IMR-90 (cell line): ENCODE measurements at regions not wholly inside any gene's neighbourhood (a gene's known extent, or its start where the extent isn't known, plus 50 kb on each side); places are given as distances from the start of the nearest gene placed in this dataset.

Source experiments
- ATAC-seq: fragments of 200-7000 bp; cut with Tn5 transposase; 2 replicates; pipeline ENCODE4 v1.9.1; 2020; ENCODE audit warnings: low read depth, mild to moderate bottlenecking, moderate library complexity
- BruUV-seq: library from RNA; stranded (reverse); fragments of 400-500 nt; replicated peaks from 2 replicates; lab custom pipeline; 2021; lab: Mats Ljungman, UMichigan
- CTCF ChIA-PET: fragments of 300-600 bp; formaldehyde crosslinking; extraction: SDS; loops from one replicate; lab custom pipeline; 2021; ENCODE audit warnings: antibody characterized with exemption; lab: Yijun Ruan, JAX
- POLR2A ChIA-PET: fragments of 300-600 bp; sonication (Branson Sonifier 250); formaldehyde crosslinking; loops from one replicate; lab custom pipeline; 2022; ENCODE audit warnings: antibody characterized with exemption; ENCODE audit not compliant: unreplicated experiment; lab: Charles Lee
- DNase-seq: peaks from one replicate; pipeline ENCODE4 v3.0.0; 2013
- H2AFZ ChIP-seq: replicated peaks from 2 replicates; pipeline ENCODE3; 2013; ENCODE audit warnings: low read length, mild to moderate bottlenecking; ENCODE audit not compliant: poor library complexity
- H2AK5ac ChIP-seq: 2 replicates; pipeline ENCODE4 v1.6.1; 2013; ENCODE audit warnings: low read depth, low read length, inconsistent platforms
- H2AK9ac ChIP-seq: replicated peaks from 2 replicates; pipeline ENCODE3; 2013; ENCODE audit warnings: mild to moderate bottlenecking, low read depth, low read length, moderate library complexity; ENCODE audit not compliant: poor library complexity
- H2BK120ac ChIP-seq: 2 replicates; pipeline ENCODE4 v1.6.1; 2013; ENCODE audit warnings: low read depth, low read length, inconsistent platforms
- H2BK15ac ChIP-seq: 3 replicates; pipeline ENCODE4 v1.6.1; 2013; ENCODE audit warnings: low read depth, low read length, inconsistent platforms
- H2BK20ac ChIP-seq: 2 replicates; pipeline ENCODE4 v1.6.1; 2013; ENCODE audit warnings: low read depth, mild to moderate bottlenecking, inconsistent platforms, low read length, moderate library complexity
- H2BK5ac ChIP-seq: 2 replicates; pipeline ENCODE4 v1.6.1; 2013; ENCODE audit warnings: mild to moderate bottlenecking, low read depth, low read length, inconsistent platforms; ENCODE audit not compliant: poor library complexity, severe bottlenecking
- H3K14ac ChIP-seq: replicated peaks from 2 replicates; pipeline ENCODE4 v1.6.1; 2013; ENCODE audit warnings: low read depth, low read length, inconsistent platforms
- H3K18ac ChIP-seq: 2 replicates; pipeline ENCODE4 v1.6.1; 2013; ENCODE audit warnings: low read depth, low read length, control low read depth
- H3K23ac ChIP-seq: 2 replicates; pipeline ENCODE4 v1.6.1; 2013; ENCODE audit warnings: low read depth, low read length, inconsistent platforms
- H3K27ac ChIP-seq: 2 replicates; pipeline ENCODE4 v1.5.1; 2013; ENCODE audit warnings: mild to moderate bottlenecking, control low read depth, low read length; ENCODE audit not compliant: insufficient read depth
- H3K27me3 ChIP-seq: 2 replicates; pipeline ENCODE4 v1.6.1; 2013; ENCODE audit warnings: low read length; ENCODE audit not compliant: control insufficient read depth, insufficient read depth
- H3K36me3 ChIP-seq: 2 replicates; pipeline ENCODE4 v1.6.1; 2013; ENCODE audit warnings: low read length, mixed read lengths; ENCODE audit not compliant: control insufficient read depth, insufficient read depth
- H3K4ac ChIP-seq: 2 replicates; pipeline ENCODE4 v1.6.1; 2013; ENCODE audit warnings: low read depth, low read length, inconsistent platforms
- H3K4me1 ChIP-seq: 2 replicates; pipeline ENCODE4 v1.6.1; 2013; ENCODE audit warnings: low read length, mixed read lengths; ENCODE audit not compliant: control insufficient read depth, insufficient read depth
- H3K4me2 ChIP-seq: 2 replicates; pipeline ENCODE4 v1.6.1; 2013; ENCODE audit warnings: low read depth, mild to moderate bottlenecking, control low read depth, low read length, moderate library complexity
- H3K4me3 ChIP-seq: 2 replicates; pipeline ENCODE4 v1.5.1; 2013; ENCODE audit warnings: low read depth, mild to moderate bottlenecking, control low read depth, low read length, moderate library complexity; ENCODE audit not compliant: insufficient read depth
- H3K56ac ChIP-seq: 2 replicates; pipeline ENCODE4 v1.6.1; 2013; ENCODE audit warnings: low read length, inconsistent platforms; ENCODE audit not compliant: insufficient read depth; ENCODE audit errors: extremely low read depth
- H3K79me1 ChIP-seq, 2 experiments: 2 replicates each; pipeline ENCODE4 v1.6.1; 2013; ENCODE audit warnings: low read length in 2 of 2, inconsistent platforms in 1 of 2, low read depth in 1 of 2
- H3K9ac ChIP-seq: 2 replicates; pipeline ENCODE4 v1.6.1; 2013; ENCODE audit warnings: low read depth, low read length, control low read depth
- H3K9me1 ChIP-seq: 2 replicates; pipeline ENCODE4 v1.6.1; 2013; ENCODE audit warnings: low read length, inconsistent platforms; ENCODE audit not compliant: insufficient read depth
- H3K9me3 ChIP-seq: 2 replicates; pipeline ENCODE4 v1.6.1; 2013; ENCODE audit warnings: low read length; ENCODE audit not compliant: control insufficient read depth, insufficient read depth
- H4K20me1 ChIP-seq: 2 replicates; pipeline ENCODE4 v1.6.1; 2013; ENCODE audit warnings: low read length, inconsistent platforms; ENCODE audit not compliant: insufficient read depth
- H4K5ac ChIP-seq: 2 replicates; pipeline ENCODE4 v1.6.1; 2013; ENCODE audit warnings: mild to moderate bottlenecking, low read depth, low read length, control low read depth
- H4K8ac ChIP-seq, 2 experiments: 2 replicates each; pipeline ENCODE4 v1.6.1; 2013; ENCODE audit warnings: low read depth in 2 of 2, low read length in 2 of 2, control low read depth in 1 of 2, inconsistent platforms in 1 of 2
- H4K91ac ChIP-seq: 2 replicates; pipeline ENCODE4 v1.6.1; 2013; ENCODE audit warnings: low read depth, low read length, inconsistent platforms; ENCODE audit not compliant: insufficient read depth
- BHLHE40 ChIP-seq: fragments of 150-350 bp; IDR thresholded peaks from 2 replicates; pipeline ENCODE4 v1.6.1; 2016; ENCODE audit warnings: mild to moderate bottlenecking, low read depth, low read length
- CHD1 ChIP-seq: IDR thresholded peaks from 2 replicates; pipeline ENCODE4 v1.6.1; 2012; ENCODE audit warnings: low read depth, low read length, improper control_type of control experiment
- CTCF ChIP-seq: conservative IDR thresholded peaks from 2 replicates; pipeline ENCODE4 v1.5.1; 2012; ENCODE audit warnings: mild to moderate bottlenecking, low read depth, low read length, improper control_type of control experiment
- FOS ChIP-seq: fragments of 150-350 bp; IDR thresholded peaks from 2 replicates; pipeline ENCODE4 v1.6.1; 2016; ENCODE audit warnings: low read depth, low read length
- MAFK ChIP-seq: IDR thresholded peaks from 2 replicates; pipeline ENCODE4 v1.6.1; 2012; ENCODE audit warnings: low read depth, low read length, improper control_type of control experiment
- MXI1 ChIP-seq: IDR thresholded peaks from 2 replicates; pipeline ENCODE4 v1.6.1; 2012; ENCODE audit warnings: low read depth, mild to moderate bottlenecking, low read length, moderate library complexity, borderline replicate concordance
- RCOR1 ChIP-seq: IDR thresholded peaks from 2 replicates; pipeline ENCODE4 v1.6.1; 2012; ENCODE audit warnings: mild to moderate bottlenecking, low read length, improper control_type of control experiment; ENCODE audit not compliant: insufficient replicate concordance
- SMC3 ChIP-seq: fragments of 150-350 bp; IDR thresholded peaks from 2 replicates; pipeline ENCODE4 v1.6.1; 2016; ENCODE audit warnings: low read depth, mild to moderate bottlenecking, antibody characterized with exemption, low read length, moderate library complexity
- WGBS, 2 experiments: methylation state at CpG; one replicate each; pipeline versions ENCODE4 v1.1.5 to v1.1.7; 2013; ENCODE audit warnings: missing lambda C conversion rate in 2 of 2; ENCODE audit not compliant: insufficient read length in 1 of 2; ENCODE audit errors: extremely low coverage in 2 of 2; 5-methylcytosine and 5-hydroxymethylcytosine counted together
- dilution Hi-C: fragments of 300-500 bp; cut with HindIII; formaldehyde crosslinking; loops from one replicate; pipeline ENCODE4 v1.14.3; 2018; ENCODE audit warnings: low sequenced_read_pairs; ENCODE audit not compliant: unreplicated experiment
- in situ Hi-C: fragments of 300-500 bp; cut with MboI; formaldehyde crosslinking; loops from 3 replicates; pipeline ENCODE4 v1.14.3; 2019; ENCODE audit warnings: low sequenced_read_pairs, inconsistent platforms, mixed read lengths
- intact Hi-C: fragments of 100-400 bp; cut with micrococcal nuclease; formaldehyde crosslinking; loops from 2 replicates; pipeline ENCODE4 v1.10.0; 2022
- TF ChIP-seq, protein P1 (sequence below): fragments of 150-350 bp; IDR thresholded peaks from 2 replicates; pipeline ENCODE4 v1.6.1; 2017; ENCODE audit warnings: mild to moderate bottlenecking, antibody characterized with exemption, low read length, low read depth

- ChIA-PET POLR2A (no interaction called here), CTCF (no interaction called here)
- Histone ChIP-seq H3K9ac (no peak overlapping the region), H3K14ac (peak overlapping the region; percentile 29), H3K18ac (peak overlapping the region; percentile 51; the same call in 1 of the 2 replicates), H2AFZ (peak overlapping the region; percentile 4), H4K8ac (peak overlapping the region in 1 of 2 experiments; percentile 68; a peak in 2 of 4 replicates), H4K20me1 (no peaks in the 10 kb centered on the region), H3K4ac (peak overlapping the region; percentile 68), H2AK9ac (no peak overlapping the region), H3K27ac (no peak overlapping the region), H4K91ac (peak overlapping the region; percentile 58), H3K9me1 (peaks cover 6% of the 10 kb centered on the region; the same call in 1 of the 2 replicates), H2AK5ac (peak overlapping the region; percentile 14; the same call in 1 of the 2 replicates), H2BK15ac (peak overlapping the region; percentile 75), H3K4me2 (no peak overlapping the region), H3K4me1 (peaks cover 9% of the 10 kb centered on the region), H3K56ac (no peak overlapping the region), H2BK20ac (peak overlapping the region; percentile 86), H2BK5ac (peak overlapping the region; percentile 24), H2BK120ac (peak overlapping the region; percentile 58), H3K79me1 (no peaks in the 10 kb centered on the region), H3K27me3 (no peaks in the 10 kb centered on the region), H3K4me3 (no peak overlapping the region), H3K9me3 (no peaks in the 10 kb centered on the region), H3K23ac (peak overlapping the region; percentile 28; the same call in 1 of the 2 replicates), H4K5ac (no peak overlapping the region), H3K36me3 (no peaks in the 10 kb centered on the region)
- peak; percentile 19; the same call in 1 of the 2 replicates for ATAC-seq
- in situ Hi-C loops (no loop called here), dilution Hi-C loops (no loop called here), intact Hi-C loops (loop anchor here (5.0 to 10.0 kb wide), 3 partner anchors 117 to 545 kb away; no protein-coding TSS in a partner anchor)
- TF ChIP-seq RCOR1, result no peak
- no peak for TF ChIP-seq FOS
- TF ChIP-seq CTCF, result no peak
- TF ChIP-seq, protein P1, sequence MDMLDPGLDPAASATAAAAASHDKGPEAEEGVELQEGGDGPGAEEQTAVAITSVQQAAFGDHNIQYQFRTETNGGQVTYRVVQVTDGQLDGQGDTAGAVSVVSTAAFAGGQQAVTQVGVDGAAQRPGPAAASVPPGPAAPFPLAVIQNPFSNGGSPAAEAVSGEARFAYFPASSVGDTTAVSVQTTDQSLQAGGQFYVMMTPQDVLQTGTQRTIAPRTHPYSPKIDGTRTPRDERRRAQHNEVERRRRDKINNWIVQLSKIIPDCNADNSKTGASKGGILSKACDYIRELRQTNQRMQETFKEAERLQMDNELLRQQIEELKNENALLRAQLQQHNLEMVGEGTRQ, result no peak
- TF ChIP-seq BHLHE40, result no peak
- TF ChIP-seq MXI1, result no peak
- no peak for TF ChIP-seq CHD1
- TF ChIP-seq MAFK, result no peak
- no peak for TF ChIP-seq SMC3
- peak; percentile 56 for DNase-seq
- no CpG with 5 or more reads among the region's 2 CpGs for WGBS, 2 experiments
- no TSS peak for BruUV-seq
Measured at GRCh38 chr7:17530244-17530643, 231.8 kb downstream of the AHR start.
